ENCODE measurements at regions not wholly inside any gene's neighbourhood (a gene's known extent, or its start where the extent isn't known, plus 50 kb on each side); places are given as distances from the start of the nearest gene placed in this dataset.

GRCh38 chr18:29248805-29249204 lies 1071.9 kb upstream of the CDH2 start:
- Histone ChIP-seq H3K27me3 (no peaks in the 10 kb centered on the region), H3K9me3 (no peaks in the 10 kb centered on the region), H3K4me3 (no peak overlapping the region), H3K36me3 (no peaks in the 10 kb centered on the region), H3K27ac (no peak overlapping the region), H3K4me1 (no peaks in the 10 kb centered on the region)
- DNase-seq (no peak), ATAC-seq (no peak)
- intact Hi-C loops (cut with DNase I): no loop called here
- TF ChIP-seq, protein P1, sequence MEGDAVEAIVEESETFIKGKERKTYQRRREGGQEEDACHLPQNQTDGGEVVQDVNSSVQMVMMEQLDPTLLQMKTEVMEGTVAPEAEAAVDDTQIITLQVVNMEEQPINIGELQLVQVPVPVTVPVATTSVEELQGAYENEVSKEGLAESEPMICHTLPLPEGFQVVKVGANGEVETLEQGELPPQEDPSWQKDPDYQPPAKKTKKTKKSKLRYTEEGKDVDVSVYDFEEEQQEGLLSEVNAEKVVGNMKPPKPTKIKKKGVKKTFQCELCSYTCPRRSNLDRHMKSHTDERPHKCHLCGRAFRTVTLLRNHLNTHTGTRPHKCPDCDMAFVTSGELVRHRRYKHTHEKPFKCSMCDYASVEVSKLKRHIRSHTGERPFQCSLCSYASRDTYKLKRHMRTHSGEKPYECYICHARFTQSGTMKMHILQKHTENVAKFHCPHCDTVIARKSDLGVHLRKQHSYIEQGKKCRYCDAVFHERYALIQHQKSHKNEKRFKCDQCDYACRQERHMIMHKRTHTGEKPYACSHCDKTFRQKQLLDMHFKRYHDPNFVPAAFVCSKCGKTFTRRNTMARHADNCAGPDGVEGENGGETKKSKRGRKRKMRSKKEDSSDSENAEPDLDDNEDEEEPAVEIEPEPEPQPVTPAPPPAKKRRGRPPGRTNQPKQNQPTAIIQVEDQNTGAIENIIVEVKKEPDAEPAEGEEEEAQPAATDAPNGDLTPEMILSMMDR (IDR thresholded peaks at IDR 0.05): no peak

GRCh38 chr18:29241199-29241598 lies 1064.3 kb upstream of the CDH2 start:
- ATAC-seq (no peak), DNase-seq (no peak)
- TF ChIP-seq, protein P1 (IDR thresholded peaks at IDR 0.05): no peak
- Histone ChIP-seq H3K36me3 (no peaks in the 10 kb centered on the region), H3K4me1 (no peaks in the 10 kb centered on the region), H3K27me3 (no peaks in the 10 kb centered on the region), H3K9me3 (no peaks in the 10 kb centered on the region), H3K27ac (no peak overlapping the region), H3K4me3 (no peak overlapping the region)
- intact Hi-C loops (cut with DNase I): no loop called here

GRCh38 chr18:29234751-29235150 lies 1057.8 kb upstream of the CDH2 start:
- Histone ChIP-seq H3K27ac (no peak overlapping the region), H3K4me1 (no peaks in the 10 kb centered on the region), H3K4me3 (no peak overlapping the region), H3K36me3 (no peaks in the 10 kb centered on the region), H3K9me3 (no peaks in the 10 kb centered on the region), H3K27me3 (no peaks in the 10 kb centered on the region)
- TF ChIP-seq, protein P1 (IDR thresholded peaks at IDR 0.05): no peak
- ATAC-seq: no peak
- intact Hi-C loops (cut with DNase I): no loop called here
- no peak for DNase-seq

DNA sequence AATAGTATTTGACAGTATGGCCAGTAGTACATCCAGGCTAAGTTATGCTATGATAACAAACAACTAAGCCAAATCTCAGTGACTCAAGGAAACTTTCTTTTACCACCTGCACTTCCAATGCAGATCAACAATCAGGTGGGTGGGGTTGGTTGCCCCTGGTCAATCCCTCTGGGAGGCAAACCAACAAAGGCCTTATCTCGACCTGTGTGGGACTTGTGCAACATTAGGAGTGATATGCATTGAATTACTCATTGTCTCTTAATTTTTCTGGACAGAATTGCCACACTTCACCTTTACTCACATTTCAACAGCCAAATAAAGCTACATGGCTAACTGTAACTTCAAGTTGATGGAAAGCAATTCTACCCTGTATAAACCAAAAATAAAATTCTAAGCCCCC lies 1049.3 kb upstream of the CDH2 start:
- H3K27me3 ChIP-seq: no peaks in the 10 kb centered on the region
- H3K9me3 ChIP-seq: no peaks in the 10 kb centered on the region
- ATAC-seq (no peak), DNase-seq (no peak)
- no peak overlapping the region for H3K4me3 ChIP-seq
- TF ChIP-seq, protein P1 (IDR thresholded peaks at IDR 0.05): no peak
- H3K36me3 ChIP-seq: no peaks in the 10 kb centered on the region
- no peak overlapping the region for H3K27ac ChIP-seq
- H3K4me1 ChIP-seq: no peaks in the 10 kb centered on the region
- intact Hi-C loops (cut with DNase I): no loop called here

GRCh38 chr18:29225351-29225750 lies 1048.4 kb upstream of the CDH2 start:
- TF ChIP-seq, protein P1 (IDR thresholded peaks at IDR 0.05): no peak
- Histone ChIP-seq H3K4me3 (no peak overlapping the region), H3K27ac (no peak overlapping the region), H3K27me3 (no peaks in the 10 kb centered on the region), H3K9me3 (no peaks in the 10 kb centered on the region), H3K4me1 (no peaks in the 10 kb centered on the region), H3K36me3 (no peaks in the 10 kb centered on the region)
- DNase-seq (no peak), ATAC-seq (no peak)
- intact Hi-C loops (cut with DNase I): no loop called here

- TF ChIP-seq, protein P1 (IDR thresholded peaks at IDR 0.05): no peak
- no peak for DNase-seq
- no peak overlapping the region for H3K27ac ChIP-seq
- H3K9me3 ChIP-seq: no peaks in the 10 kb centered on the region
- ATAC-seq: no peak
- no peaks in the 10 kb centered on the region for H3K4me1 ChIP-seq
- intact Hi-C loops (cut with DNase I): no loop called here
- no peak overlapping the region for H3K4me3 ChIP-seq
- no peaks in the 10 kb centered on the region for H3K27me3 ChIP-seq
- no peaks in the 10 kb centered on the region for H3K36me3 ChIP-seq
Observed at GRCh38 chr18:29218091-29218490, 1041.2 kb upstream of the CDH2 start.

Data from upper lobe of right lung (tissue), 1 donor.